ENCODE measurements at regions not wholly inside any gene's neighbourhood (a gene's known extent, or its start where the extent isn't known, plus 50 kb on each side); places are given as distances from the start of the nearest gene placed in this dataset.

DNA sequence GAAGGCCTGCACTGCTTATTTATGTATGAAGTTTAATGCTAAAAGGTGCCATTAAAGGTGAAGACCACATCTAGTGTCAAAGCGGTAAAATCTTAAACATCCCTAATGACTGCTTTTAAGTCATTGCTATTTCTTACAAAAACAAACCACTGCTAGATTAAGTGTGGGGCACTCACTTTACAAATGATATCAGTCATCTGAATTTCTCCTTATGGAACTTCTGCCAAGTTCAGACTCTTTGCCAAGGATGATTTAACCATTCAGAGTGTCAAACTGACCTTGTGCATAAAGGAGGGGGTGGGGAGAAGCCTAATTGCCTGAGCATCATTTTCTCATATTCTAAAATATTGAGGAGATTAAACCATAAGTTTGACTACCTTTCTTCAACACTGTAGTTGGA is 271.5 kb downstream of the TGFB2 start:
- TF ChIP-seq EZH2 (IDR thresholded peaks at IDR 0.05) (no peak), POLR2AphosphoS5 (IDR thresholded peaks at IDR 0.05; ENCODE audit: borderline replicate concordance, low read depth, low read length) (no peak)
